GM19468 (cell line): ENCODE measurements at regions not wholly inside any gene's neighbourhood (a gene's known extent, or its start where the extent isn't known, plus 50 kb on each side); places are given as distances from the start of the nearest gene placed in this dataset.
"Not testable (repeated sequence)": the region's sequence is repeated elsewhere in the genome, so short reads cannot be mapped to it uniquely, and the experiment has no call there.

ENCODE experiments used
- ATAC-seq: cut with Tn5 transposase; IDR thresholded peaks from one replicate; pipeline ENCODE4 v1.9.1; 2021; ENCODE audit warnings: mild to moderate bottlenecking, moderate library complexity, moderate number of reproducible peaks; ENCODE audit not compliant: unreplicated experiment; ENCODE audit errors: extremely low read depth

GRCh38 chr2:184359379-184359778 is 238.9 kb upstream of the ZNF804A start:
- no peak for ATAC-seq

GRCh38 chr2:184363213-184363612 is 235.1 kb upstream of the ZNF804A start:
- ATAC-seq, result no peak

GRCh38 chr2:184367211-184367610 is 231.1 kb upstream of the ZNF804A start:
- no peak for ATAC-seq

- no peak for ATAC-seq
Observed at GRCh38 chr2:184369307-184369706, 229.0 kb upstream of the ZNF804A start.

- ATAC-seq, result no peak
Observed at GRCh38 chr2:184370954-184371353, 227.4 kb upstream of the ZNF804A start.

GRCh38 chr2:184371641-184372040 is 226.7 kb upstream of the ZNF804A start:
- no peak for ATAC-seq

GRCh38 chr2:184372484-184372883 is 225.8 kb upstream of the ZNF804A start:
- no peak for ATAC-seq

- no peak for ATAC-seq
Observed at GRCh38 chr2:184394642-184395041, 203.7 kb upstream of the ZNF804A start.

- no peak for ATAC-seq
Observed at GRCh38 chr2:184402381-184402780, 195.9 kb upstream of the ZNF804A start.

GRCh38 chr2:184407041-184407630 is 191.2 kb upstream of the ZNF804A start:
- ATAC-seq, result not testable (repeated sequence)

- ATAC-seq, result no peak
Observed at GRCh38 chr2:184410160-184410559, 188.2 kb upstream of the ZNF804A start.

- no peak for ATAC-seq
Observed at GRCh38 chr2:184413221-184413620, 185.1 kb upstream of the ZNF804A start.

GRCh38 chr2:184413671-184414229 is 184.6 kb upstream of the ZNF804A start:
- no peak for ATAC-seq

GRCh38 chr2:184416146-184416913 is 182.0 kb upstream of the ZNF804A start:
- no peak for ATAC-seq

- ATAC-seq, result no peak
Observed at GRCh38 chr2:184419744-184420143, 178.6 kb upstream of the ZNF804A start.

- not testable (repeated sequence) for ATAC-seq
Observed at GRCh38 chr2:184421456-184421855, 176.9 kb upstream of the ZNF804A start.

GRCh38 chr2:184425083-184425482 is 173.2 kb upstream of the ZNF804A start:
- ATAC-seq, result no peak

- peak; percentile 97 for ATAC-seq
Observed at GRCh38 chr2:184444217-184444616, 154.1 kb upstream of the ZNF804A start.

- no peak for ATAC-seq
Observed at GRCh38 chr2:184444623-184445223, 153.6 kb upstream of the ZNF804A start.

- no peak for ATAC-seq
Observed at GRCh38 chr2:184449760-184450159, 148.6 kb upstream of the ZNF804A start.

- ATAC-seq, result peak; percentile 15
Observed at GRCh38 chr2:184452907-184453306, 145.4 kb upstream of the ZNF804A start.
